ENCODE measurements at regions not wholly inside any gene's neighbourhood (a gene's known extent, or its start where the extent isn't known, plus 50 kb on each side); places are given as distances from the start of the nearest gene placed in this dataset.

DNA sequence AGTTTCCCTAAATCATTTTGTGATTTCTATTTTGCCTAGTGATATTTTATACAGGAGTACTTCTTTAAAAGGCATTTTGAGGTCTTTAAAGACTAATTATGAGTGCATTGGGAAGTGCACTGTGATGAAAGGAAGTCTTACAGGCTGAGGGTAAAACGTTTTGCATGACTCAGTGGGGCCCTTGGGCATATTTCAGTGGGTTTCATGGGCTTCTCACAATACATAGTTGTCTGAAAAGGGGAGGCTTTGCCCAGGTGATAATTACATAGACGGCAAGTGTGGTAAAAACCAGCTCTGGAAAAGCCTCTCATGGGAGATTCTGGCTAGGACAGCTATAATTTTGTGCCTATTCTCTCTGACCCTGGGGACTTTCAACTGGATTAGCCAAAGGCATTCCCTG, 387.2 kb downstream of the ARHGEF28 start:
- WGBS: 54% methylated on average over 2 of the region's 2 CpGs
- no peak for DNase-seq (ENCODE audit: low spot score in 2 of 2)
- Histone ChIP-seq H3K27me3 (peaks cover 3% of the 10 kb centered on the region), H3K4me1 (peaks cover 14% of the 10 kb centered on the region), H3K9me3 (no peaks in the 10 kb centered on the region), H3K27ac (no peak overlapping the region), H3K36me3 (no peaks in the 10 kb centered on the region), H3K4me3 (no peak overlapping the region)
- TF ChIP-seq POLR2A (IDR thresholded peaks at IDR 0.05) (no peak), POLR2AphosphoS5 (IDR thresholded peaks at IDR 0.05) (no peak), EP300 (IDR thresholded peaks at IDR 0.05) (no peak)
- TF ChIP-seq, protein P1, sequence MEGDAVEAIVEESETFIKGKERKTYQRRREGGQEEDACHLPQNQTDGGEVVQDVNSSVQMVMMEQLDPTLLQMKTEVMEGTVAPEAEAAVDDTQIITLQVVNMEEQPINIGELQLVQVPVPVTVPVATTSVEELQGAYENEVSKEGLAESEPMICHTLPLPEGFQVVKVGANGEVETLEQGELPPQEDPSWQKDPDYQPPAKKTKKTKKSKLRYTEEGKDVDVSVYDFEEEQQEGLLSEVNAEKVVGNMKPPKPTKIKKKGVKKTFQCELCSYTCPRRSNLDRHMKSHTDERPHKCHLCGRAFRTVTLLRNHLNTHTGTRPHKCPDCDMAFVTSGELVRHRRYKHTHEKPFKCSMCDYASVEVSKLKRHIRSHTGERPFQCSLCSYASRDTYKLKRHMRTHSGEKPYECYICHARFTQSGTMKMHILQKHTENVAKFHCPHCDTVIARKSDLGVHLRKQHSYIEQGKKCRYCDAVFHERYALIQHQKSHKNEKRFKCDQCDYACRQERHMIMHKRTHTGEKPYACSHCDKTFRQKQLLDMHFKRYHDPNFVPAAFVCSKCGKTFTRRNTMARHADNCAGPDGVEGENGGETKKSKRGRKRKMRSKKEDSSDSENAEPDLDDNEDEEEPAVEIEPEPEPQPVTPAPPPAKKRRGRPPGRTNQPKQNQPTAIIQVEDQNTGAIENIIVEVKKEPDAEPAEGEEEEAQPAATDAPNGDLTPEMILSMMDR (IDR thresholded peaks at IDR 0.05): no peak

- no peak overlapping the region for H3K27ac ChIP-seq
- no peaks in the 10 kb centered on the region for H3K36me3 ChIP-seq
- H3K4me1 ChIP-seq: no peaks in the 10 kb centered on the region
- DNase-seq (ENCODE audit: low spot score in 2 of 2): no peak
- no peaks in the 10 kb centered on the region for H3K27me3 ChIP-seq
- H3K4me3 ChIP-seq: no peak overlapping the region
- WGBS: 62% methylated on average over 1 of the region's 1 CpG
- no peaks in the 10 kb centered on the region for H3K9me3 ChIP-seq
- TF ChIP-seq, protein P1 (IDR thresholded peaks at IDR 0.05): no peak
- TF ChIP-seq POLR2A (IDR thresholded peaks at IDR 0.05): no peak
- no peak for TF ChIP-seq POLR2AphosphoS5 (IDR thresholded peaks at IDR 0.05)
- no peak for TF ChIP-seq EP300 (IDR thresholded peaks at IDR 0.05)
Observed at GRCh38 chr5:74009502-74009901, 383.5 kb downstream of the ARHGEF28 start.

- 0% methylated on average over 1 of the region's 1 CpG for WGBS
- no peak overlapping the region for H3K27ac ChIP-seq
- H3K27me3 ChIP-seq: no peaks in the 10 kb centered on the region
- no peak for DNase-seq (ENCODE audit: low spot score in 2 of 2)
- H3K9me3 ChIP-seq: no peaks in the 10 kb centered on the region
- H3K36me3 ChIP-seq: no peaks in the 10 kb centered on the region
- TF ChIP-seq POLR2AphosphoS5 (IDR thresholded peaks at IDR 0.05) (no peak), POLR2A (IDR thresholded peaks at IDR 0.05) (no peak), EP300 (IDR thresholded peaks at IDR 0.05) (no peak)
- TF ChIP-seq, protein P1 (IDR thresholded peaks at IDR 0.05): no peak
- H3K4me3 ChIP-seq: no peak overlapping the region
- H3K4me1 ChIP-seq: no peaks in the 10 kb centered on the region
Observed at GRCh38 chr5:74007193-74007592, 381.2 kb downstream of the ARHGEF28 start.

- DNase-seq (ENCODE audit: low spot score in 2 of 2): no peak
Observed at GRCh38 chr5:73999297-73999696, 373.3 kb downstream of the ARHGEF28 start.

GRCh38 chr5:73998489-73998888, 372.5 kb downstream of the ARHGEF28 start:
- DNase-seq (ENCODE audit: low spot score in 2 of 2): no peak
- Histone ChIP-seq H3K27ac (no peak overlapping the region), H3K36me3 (no peaks in the 10 kb centered on the region), H3K4me1 (no peaks in the 10 kb centered on the region), H3K27me3 (no peaks in the 10 kb centered on the region), H3K4me3 (no peak overlapping the region), H3K9me3 (no peaks in the 10 kb centered on the region)
- TF ChIP-seq EP300 (IDR thresholded peaks at IDR 0.05): no peak
- TF ChIP-seq, protein P1 (IDR thresholded peaks at IDR 0.05): no peak
- TF ChIP-seq POLR2AphosphoS5 (IDR thresholded peaks at IDR 0.05): no peak
- no peak for TF ChIP-seq POLR2A (IDR thresholded peaks at IDR 0.05)
- WGBS: 42% methylated on average over 4 of the region's 4 CpGs

More at GRCh38 chr5:73999297-73999696, 373.3 kb downstream of the ARHGEF28 start:
- no peak overlapping the region for H3K27ac ChIP-seq
- 38% methylated on average over 3 of the region's 3 CpGs for WGBS
- no peaks in the 10 kb centered on the region for H3K4me1 ChIP-seq
- H3K9me3 ChIP-seq: no peaks in the 10 kb centered on the region
- H3K4me3 ChIP-seq: no peak overlapping the region
- TF ChIP-seq POLR2A (IDR thresholded peaks at IDR 0.05): no peak
- TF ChIP-seq EP300 (IDR thresholded peaks at IDR 0.05): no peak
- TF ChIP-seq, protein P1 (IDR thresholded peaks at IDR 0.05): no peak
- TF ChIP-seq POLR2AphosphoS5 (IDR thresholded peaks at IDR 0.05): no peak
- no peaks in the 10 kb centered on the region for H3K36me3 ChIP-seq
- H3K27me3 ChIP-seq: no peaks in the 10 kb centered on the region
